MM.1S (cell line): ENCODE measurements at regions not wholly inside any gene's neighbourhood (a gene's known extent, or its start where the extent isn't known, plus 50 kb on each side); places are given as distances from the start of the nearest gene placed in this dataset.

Experiments
- DNase-seq: peaks from one replicate; pipeline ENCODE4 v3.0.0-alpha.2; 2015
- H2AFZ ChIP-seq: fragments of 300-600 bp; sonication (generic); 2 replicates; pipeline ENCODE4 v1.6.0; 2016; ENCODE audit warnings: antibody characterized with exemption, low read length
- H3F3A ChIP-seq: fragments of 300-600 bp; sonication (generic); 2 replicates; pipeline ENCODE4 v1.6.1; 2016; ENCODE audit warnings: mild to moderate bottlenecking, antibody characterized with exemption, low read length, moderate library complexity, mixed read lengths; ENCODE audit not compliant: insufficient read depth
- H3K27ac ChIP-seq: fragments of 300-600 bp; sonication (generic); 2 replicates; pipeline ENCODE4 v1.5.1; 2016; ENCODE audit warnings: mild to moderate bottlenecking, low read length
- H3K27me3 ChIP-seq: fragments of 300-600 bp; sonication (generic); replicated peaks from 2 replicates; pipeline ENCODE4 v1.6.0; 2016; ENCODE audit warnings: low read length; ENCODE audit not compliant: insufficient read depth
- H3K36me3 ChIP-seq: fragments of 300-600 bp; sonication (generic); replicated peaks from 2 replicates; pipeline ENCODE4 v1.6.1; 2016; ENCODE audit warnings: mild to moderate bottlenecking, low read length, mixed read lengths; ENCODE audit not compliant: insufficient read depth
- H3K4me1 ChIP-seq: fragments of 300-600 bp; sonication (generic); 2 replicates; pipeline ENCODE4 v1.6.1; 2016; ENCODE audit warnings: low read length, mixed read lengths
- H3K4me2 ChIP-seq: fragments of 300-600 bp; sonication (generic); 2 replicates; pipeline ENCODE4 v1.6.0; 2016; ENCODE audit warnings: low read depth, low read length
- H3K4me3 ChIP-seq: fragments of 300-600 bp; sonication (generic); 2 replicates; pipeline ENCODE4 v1.5.1; 2016; ENCODE audit warnings: low read length, mixed read lengths
- H3K79me2 ChIP-seq: fragments of 300-600 bp; sonication (generic); 2 replicates; pipeline ENCODE4 v1.6.1; 2016; ENCODE audit warnings: mixed run types, low read length, mixed read lengths
- H3K9ac ChIP-seq: fragments of 300-600 bp; sonication (generic); 2 replicates; pipeline ENCODE4 v1.6.1; 2016; ENCODE audit warnings: low read length, mixed read lengths
- H3K9me2 ChIP-seq: fragments of 300-600 bp; sonication (generic); replicated peaks from 2 replicates; pipeline ENCODE4 v1.6.1; 2016; ENCODE audit warnings: mild to moderate bottlenecking, low read length, mixed read lengths; ENCODE audit not compliant: insufficient read depth
- H3K9me3 ChIP-seq: fragments of 300-600 bp; sonication (generic); replicated peaks from 2 replicates; pipeline ENCODE4 v1.6.1; 2016; ENCODE audit warnings: mild to moderate bottlenecking, low read length, mixed read lengths; ENCODE audit not compliant: insufficient read depth
- H4K20me1 ChIP-seq: fragments of 300-600 bp; sonication (generic); 2 replicates; pipeline ENCODE4 v1.6.1; 2016; ENCODE audit warnings: mild to moderate bottlenecking, low read length, moderate library complexity, mixed read lengths; ENCODE audit not compliant: insufficient read depth
- EZH2 ChIP-seq: fragments of 300-600 bp; sonication (generic); optimal IDR thresholded peaks from 2 replicates; pipeline ENCODE3; 2017; ENCODE audit warnings: low read depth, mild to moderate bottlenecking, antibody characterized with exemption, low read length, mixed read lengths
- EZH2phosphoT487 ChIP-seq: fragments of 300-600 bp; sonication (generic); IDR thresholded peaks from 2 replicates; pipeline ENCODE4 v1.6.1; 2018; ENCODE audit warnings: antibody characterized with exemption, low read length
- TF ChIP-seq, protein P1 (sequence below): fragments of 300-600 bp; sonication (generic); IDR thresholded peaks from 2 replicates; pipeline ENCODE4 v1.5.1; 2016; ENCODE audit warnings: antibody characterized with exemption, low read length, mixed read lengths

DNA sequence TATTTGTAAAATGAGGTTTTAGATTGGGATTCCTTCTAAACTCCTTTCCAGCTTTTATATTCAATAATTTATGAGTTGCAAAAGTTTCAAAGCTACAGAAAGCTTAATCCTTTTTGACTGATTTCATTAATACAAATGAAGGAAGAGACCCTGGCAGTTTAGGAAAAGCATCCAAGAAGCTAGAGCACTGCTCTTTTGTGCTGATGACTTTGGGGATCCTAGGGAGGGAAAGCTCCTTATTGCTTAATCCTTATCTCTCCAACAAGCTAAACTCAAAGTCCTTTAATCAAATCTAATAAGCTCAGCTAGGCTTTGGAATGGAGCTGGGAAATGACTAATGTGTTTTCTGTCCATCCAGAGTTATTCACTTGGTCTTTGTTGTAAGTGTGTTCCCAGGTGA is 285.4 kb downstream of the ACTR3B start:
- no peaks in the 10 kb centered on the region for H3F3A ChIP-seq
- H2AFZ ChIP-seq, result no peak overlapping the region
- H3K9ac ChIP-seq, result no peak overlapping the region
- H3K4me3 ChIP-seq, result no peak overlapping the region
- no peak for DNase-seq
- H3K4me1 ChIP-seq, result no peaks in the 10 kb centered on the region
- no peaks in the 10 kb centered on the region for H3K79me2 ChIP-seq
- H3K27ac ChIP-seq, result no peak overlapping the region
- no peaks in the 10 kb centered on the region for H3K36me3 ChIP-seq
- no peaks in the 10 kb centered on the region for H3K9me3 ChIP-seq
- H4K20me1 ChIP-seq, result no peaks in the 10 kb centered on the region
- H3K4me2 ChIP-seq, result no peak overlapping the region
- H3K27me3 ChIP-seq, result no peaks in the 10 kb centered on the region
- no peaks in the 10 kb centered on the region for H3K9me2 ChIP-seq
- TF ChIP-seq EZH2phosphoT487 (no peak), EZH2 (no peak)
- TF ChIP-seq, protein P1, sequence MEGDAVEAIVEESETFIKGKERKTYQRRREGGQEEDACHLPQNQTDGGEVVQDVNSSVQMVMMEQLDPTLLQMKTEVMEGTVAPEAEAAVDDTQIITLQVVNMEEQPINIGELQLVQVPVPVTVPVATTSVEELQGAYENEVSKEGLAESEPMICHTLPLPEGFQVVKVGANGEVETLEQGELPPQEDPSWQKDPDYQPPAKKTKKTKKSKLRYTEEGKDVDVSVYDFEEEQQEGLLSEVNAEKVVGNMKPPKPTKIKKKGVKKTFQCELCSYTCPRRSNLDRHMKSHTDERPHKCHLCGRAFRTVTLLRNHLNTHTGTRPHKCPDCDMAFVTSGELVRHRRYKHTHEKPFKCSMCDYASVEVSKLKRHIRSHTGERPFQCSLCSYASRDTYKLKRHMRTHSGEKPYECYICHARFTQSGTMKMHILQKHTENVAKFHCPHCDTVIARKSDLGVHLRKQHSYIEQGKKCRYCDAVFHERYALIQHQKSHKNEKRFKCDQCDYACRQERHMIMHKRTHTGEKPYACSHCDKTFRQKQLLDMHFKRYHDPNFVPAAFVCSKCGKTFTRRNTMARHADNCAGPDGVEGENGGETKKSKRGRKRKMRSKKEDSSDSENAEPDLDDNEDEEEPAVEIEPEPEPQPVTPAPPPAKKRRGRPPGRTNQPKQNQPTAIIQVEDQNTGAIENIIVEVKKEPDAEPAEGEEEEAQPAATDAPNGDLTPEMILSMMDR, result no peak

DNA sequence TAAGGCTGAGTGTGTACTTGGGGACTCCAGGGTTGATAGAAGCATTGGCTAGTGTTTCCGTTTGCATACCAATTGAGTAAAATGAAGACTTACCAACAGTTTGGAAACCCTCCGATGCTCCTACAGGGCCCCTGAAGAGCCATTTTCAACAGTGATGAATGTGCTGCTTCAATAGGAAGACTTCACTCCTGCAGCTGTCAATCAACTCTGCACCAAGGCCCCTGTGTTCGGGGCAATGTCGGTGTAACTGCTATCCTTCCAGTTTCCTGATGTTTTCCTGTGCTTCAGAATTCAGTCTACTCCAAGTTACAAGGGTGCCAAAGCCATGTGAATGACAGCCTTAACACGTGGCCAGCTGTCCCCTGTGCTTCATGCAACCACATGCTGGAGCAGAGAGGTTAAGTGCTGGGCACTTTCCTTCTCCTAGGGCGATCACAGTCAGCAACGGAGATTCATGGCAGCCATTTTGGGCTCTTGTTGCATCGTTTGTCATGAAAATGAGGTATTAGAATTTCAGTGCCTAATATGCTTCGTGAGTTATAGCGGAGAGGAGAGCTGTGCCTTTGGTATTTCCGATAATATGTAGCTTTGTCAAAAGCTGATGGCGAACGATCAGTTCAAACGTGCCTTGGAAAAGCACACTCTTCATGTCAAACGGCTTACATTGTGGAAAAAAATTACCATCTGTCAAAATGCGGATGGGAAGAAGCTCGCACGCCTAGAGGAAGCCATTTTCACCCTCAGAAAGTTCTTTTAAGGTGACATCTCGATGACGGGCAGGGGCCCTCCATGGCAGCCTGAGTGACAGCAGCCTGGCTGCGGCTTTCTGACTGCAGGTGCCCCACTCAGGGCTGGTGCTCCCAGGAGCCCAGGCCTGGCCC is 287.8 kb downstream of the ACTR3B start:
- no peak overlapping the region for H3K27ac ChIP-seq
- no peak for DNase-seq
- H2AFZ ChIP-seq, result no peak overlapping the region
- TF ChIP-seq EZH2phosphoT487 (no peak), EZH2 (no peak)
- TF ChIP-seq, protein P1, result no peak
- no peaks in the 10 kb centered on the region for H4K20me1 ChIP-seq
- no peaks in the 10 kb centered on the region for H3K4me1 ChIP-seq
- no peaks in the 10 kb centered on the region for H3K79me2 ChIP-seq
- H3K27me3 ChIP-seq, result no peaks in the 10 kb centered on the region
- no peaks in the 10 kb centered on the region for H3F3A ChIP-seq
- no peak overlapping the region for H3K9ac ChIP-seq
- H3K9me3 ChIP-seq, result no peaks in the 10 kb centered on the region
- no peak overlapping the region for H3K4me2 ChIP-seq
- H3K36me3 ChIP-seq, result no peaks in the 10 kb centered on the region
- H3K4me3 ChIP-seq, result no peak overlapping the region
- no peaks in the 10 kb centered on the region for H3K9me2 ChIP-seq

- no peaks in the 10 kb centered on the region for H3K9me2 ChIP-seq
- no peak overlapping the region for H3K9ac ChIP-seq
- H3K36me3 ChIP-seq, result no peaks in the 10 kb centered on the region
- no peaks in the 10 kb centered on the region for H3K4me1 ChIP-seq
- DNase-seq, result no peak
- no peak overlapping the region for H3K27ac ChIP-seq
- TF ChIP-seq, protein P1, result no peak
- TF ChIP-seq EZH2, result no peak
- no peak for TF ChIP-seq EZH2phosphoT487
- H2AFZ ChIP-seq, result no peak overlapping the region
- no peaks in the 10 kb centered on the region for H3K79me2 ChIP-seq
- H3K4me3 ChIP-seq, result no peak overlapping the region
- H4K20me1 ChIP-seq, result no peaks in the 10 kb centered on the region
- no peaks in the 10 kb centered on the region for H3F3A ChIP-seq
- H3K4me2 ChIP-seq, result no peak overlapping the region
- no peaks in the 10 kb centered on the region for H3K27me3 ChIP-seq
- H3K9me3 ChIP-seq, result no peaks in the 10 kb centered on the region
These were observed 292.7 kb downstream of the ACTR3B start for GRCh38 chr7:153052206-153052605.
